ENCODE measurements at regions not wholly inside any gene's neighbourhood (a gene's known extent, or its start where the extent isn't known, plus 50 kb on each side); places are given as distances from the start of the nearest gene placed in this dataset.

- H3K4me1 ChIP-seq (ENCODE audit: control insufficient read depth, insufficient read depth, low read length) = peaks cover 7% of the 10 kb centered on the region
- no peak overlapping the region for H3K4me3 ChIP-seq (ENCODE audit: low read length)
- Mint-ChIP-seq H3K27me3 (ENCODE audit: insufficient read depth) (no peaks in the 10 kb centered on the region), H3K36me3 (ENCODE audit: low read depth) (no peaks in the 10 kb centered on the region), H3K4me3 (no peak overlapping the region), H3K9me3 (peaks cover 6% of the 10 kb centered on the region), H3K4me1 (peaks cover 21% of the 10 kb centered on the region), H3K27ac (no peak overlapping the region)
- no peak for DNase-seq
- WGBS, 2 experiments (ENCODE audit: insufficient coverage in 1 of 2, insufficient read length in 1 of 2) = 91 to 100% methylated on average over 2 to 3 of the region's 4 CpGs
- TF ChIP-seq, protein P1, sequence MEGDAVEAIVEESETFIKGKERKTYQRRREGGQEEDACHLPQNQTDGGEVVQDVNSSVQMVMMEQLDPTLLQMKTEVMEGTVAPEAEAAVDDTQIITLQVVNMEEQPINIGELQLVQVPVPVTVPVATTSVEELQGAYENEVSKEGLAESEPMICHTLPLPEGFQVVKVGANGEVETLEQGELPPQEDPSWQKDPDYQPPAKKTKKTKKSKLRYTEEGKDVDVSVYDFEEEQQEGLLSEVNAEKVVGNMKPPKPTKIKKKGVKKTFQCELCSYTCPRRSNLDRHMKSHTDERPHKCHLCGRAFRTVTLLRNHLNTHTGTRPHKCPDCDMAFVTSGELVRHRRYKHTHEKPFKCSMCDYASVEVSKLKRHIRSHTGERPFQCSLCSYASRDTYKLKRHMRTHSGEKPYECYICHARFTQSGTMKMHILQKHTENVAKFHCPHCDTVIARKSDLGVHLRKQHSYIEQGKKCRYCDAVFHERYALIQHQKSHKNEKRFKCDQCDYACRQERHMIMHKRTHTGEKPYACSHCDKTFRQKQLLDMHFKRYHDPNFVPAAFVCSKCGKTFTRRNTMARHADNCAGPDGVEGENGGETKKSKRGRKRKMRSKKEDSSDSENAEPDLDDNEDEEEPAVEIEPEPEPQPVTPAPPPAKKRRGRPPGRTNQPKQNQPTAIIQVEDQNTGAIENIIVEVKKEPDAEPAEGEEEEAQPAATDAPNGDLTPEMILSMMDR (conservative IDR thresholded peaks at IDR 0.05) = no peak
- no peak overlapping the region for H3K27ac ChIP-seq (ENCODE audit: low read depth, low read length)
- H3K36me3 ChIP-seq (ENCODE audit: control insufficient read depth, insufficient read depth, low read length) = no peaks in the 10 kb centered on the region
- H3K27me3 ChIP-seq (ENCODE audit: control insufficient read depth, insufficient read depth, low read length, poor library complexity, severe bottlenecking) = no peaks in the 10 kb centered on the region
- no peak overlapping the region for H3K9ac ChIP-seq (ENCODE audit: extremely low read depth, low read length, poor library complexity, severe bottlenecking)
- peaks cover 8% of the 10 kb centered on the region for H3K9me3 ChIP-seq (ENCODE audit: control insufficient read depth, low read length)
Measured at GRCh38 chr4:14059006-14059405, 431.5 kb upstream of the BOD1L1 start.

DNA sequence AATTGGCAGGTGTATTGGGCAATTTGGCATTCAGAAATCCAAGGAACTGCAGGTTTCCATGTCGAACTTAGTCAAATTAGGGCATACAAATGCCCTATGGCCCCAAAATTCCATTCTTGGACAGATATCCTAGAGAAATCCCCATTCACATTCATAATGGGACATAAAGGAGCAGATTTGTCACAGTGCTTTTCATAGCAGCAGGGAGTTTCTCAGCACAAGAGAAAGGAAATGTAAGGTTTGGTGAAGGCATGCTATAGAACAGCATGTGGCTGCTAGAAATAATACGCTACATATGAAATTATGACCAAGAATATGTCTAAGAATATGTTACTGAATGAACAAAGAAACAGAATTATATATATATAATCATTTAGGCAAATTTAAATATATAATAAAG lies 437.5 kb upstream of the BOD1L1 start:
- WGBS, 2 experiments (ENCODE audit: insufficient coverage in 1 of 2, insufficient read length in 1 of 2) = 20 to 66% methylated on average over 1 to 2 of the region's 2 CpGs
- no peak overlapping the region for H3K27ac Mint-ChIP-seq
- H3K27me3 Mint-ChIP-seq (ENCODE audit: insufficient read depth) = no peaks in the 10 kb centered on the region
- Histone ChIP-seq H3K36me3 (ENCODE audit: control insufficient read depth, insufficient read depth, low read length) (no peaks in the 10 kb centered on the region), H3K27ac (ENCODE audit: low read depth, low read length) (no peak overlapping the region), H3K27me3 (ENCODE audit: control insufficient read depth, insufficient read depth, low read length, poor library complexity, severe bottlenecking) (no peaks in the 10 kb centered on the region), H3K9me3 (ENCODE audit: control insufficient read depth, low read length) (peaks cover 8% of the 10 kb centered on the region), H3K4me1 (ENCODE audit: control insufficient read depth, insufficient read depth, low read length) (peaks cover 2% of the 10 kb centered on the region), H3K9ac (ENCODE audit: extremely low read depth, low read length, poor library complexity, severe bottlenecking) (no peak overlapping the region), H3K4me3 (ENCODE audit: low read length) (no peak overlapping the region)
- H3K36me3 Mint-ChIP-seq (ENCODE audit: low read depth) = no peaks in the 10 kb centered on the region
- no peak for DNase-seq
- TF ChIP-seq, protein P1 (conservative IDR thresholded peaks at IDR 0.05) = no peak
- H3K9me3 Mint-ChIP-seq = peaks cover 3% of the 10 kb centered on the region
- peaks cover 15% of the 10 kb centered on the region for H3K4me1 Mint-ChIP-seq
- H3K4me3 Mint-ChIP-seq = no peak overlapping the region

GRCh38 chr4:14065406-14065805 lies 437.9 kb upstream of the BOD1L1 start:
- H3K27ac ChIP-seq (ENCODE audit: low read depth, low read length) = no peak overlapping the region
- DNase-seq = no peak
- TF ChIP-seq, protein P1 (conservative IDR thresholded peaks at IDR 0.05) = no peak
- no peaks in the 10 kb centered on the region for H3K4me1 ChIP-seq (ENCODE audit: control insufficient read depth, insufficient read depth, low read length)
- no peak overlapping the region for H3K9ac ChIP-seq (ENCODE audit: extremely low read depth, low read length, poor library complexity, severe bottlenecking)
- 91 to 92% methylated on average over 3 to 5 of the region's 5 CpGs for WGBS, 2 experiments (ENCODE audit: insufficient coverage in 1 of 2, insufficient read length in 1 of 2)
- Mint-ChIP-seq H3K4me1 (peaks cover 11% of the 10 kb centered on the region), H3K36me3 (ENCODE audit: low read depth) (no peaks in the 10 kb centered on the region), H3K27ac (no peak overlapping the region), H3K27me3 (ENCODE audit: insufficient read depth) (no peaks in the 10 kb centered on the region), H3K4me3 (no peak overlapping the region), H3K9me3 (peaks cover 3% of the 10 kb centered on the region)
- no peak overlapping the region for H3K4me3 ChIP-seq (ENCODE audit: low read length)
- H3K36me3 ChIP-seq (ENCODE audit: control insufficient read depth, insufficient read depth, low read length) = no peaks in the 10 kb centered on the region
- no peaks in the 10 kb centered on the region for H3K27me3 ChIP-seq (ENCODE audit: control insufficient read depth, insufficient read depth, low read length, poor library complexity, severe bottlenecking)
- peaks cover 13% of the 10 kb centered on the region for H3K9me3 ChIP-seq (ENCODE audit: control insufficient read depth, low read length)
